ENCODE measurements at regions not wholly inside any gene's neighbourhood (a gene's known extent, or its start where the extent isn't known, plus 50 kb on each side); places are given as distances from the start of the nearest gene placed in this dataset.

DNA sequence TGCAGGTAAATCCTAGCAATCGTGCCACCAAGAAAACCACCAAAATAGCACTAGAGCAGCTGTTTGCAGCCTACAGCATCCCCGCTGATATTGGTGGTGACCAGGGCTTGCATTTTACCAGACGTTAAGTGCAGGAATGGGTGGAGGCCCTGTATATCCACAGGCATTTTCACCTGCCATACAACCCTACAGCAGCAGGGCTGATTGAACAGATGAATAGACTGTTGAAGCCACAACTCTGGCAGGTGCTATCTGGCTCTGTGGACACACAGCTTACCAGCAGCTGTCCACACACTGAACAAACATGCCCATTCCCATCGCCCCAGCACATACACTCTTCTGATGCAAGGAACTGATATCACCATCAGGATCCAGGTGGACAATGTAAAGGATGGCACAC is 154.5 kb upstream of the APC start:
- TF ChIP-seq ZFX (IDR thresholded peaks at IDR 0.05; ENCODE audit: borderline replicate concordance), result no peak
- TF ChIP-seq, protein P1, sequence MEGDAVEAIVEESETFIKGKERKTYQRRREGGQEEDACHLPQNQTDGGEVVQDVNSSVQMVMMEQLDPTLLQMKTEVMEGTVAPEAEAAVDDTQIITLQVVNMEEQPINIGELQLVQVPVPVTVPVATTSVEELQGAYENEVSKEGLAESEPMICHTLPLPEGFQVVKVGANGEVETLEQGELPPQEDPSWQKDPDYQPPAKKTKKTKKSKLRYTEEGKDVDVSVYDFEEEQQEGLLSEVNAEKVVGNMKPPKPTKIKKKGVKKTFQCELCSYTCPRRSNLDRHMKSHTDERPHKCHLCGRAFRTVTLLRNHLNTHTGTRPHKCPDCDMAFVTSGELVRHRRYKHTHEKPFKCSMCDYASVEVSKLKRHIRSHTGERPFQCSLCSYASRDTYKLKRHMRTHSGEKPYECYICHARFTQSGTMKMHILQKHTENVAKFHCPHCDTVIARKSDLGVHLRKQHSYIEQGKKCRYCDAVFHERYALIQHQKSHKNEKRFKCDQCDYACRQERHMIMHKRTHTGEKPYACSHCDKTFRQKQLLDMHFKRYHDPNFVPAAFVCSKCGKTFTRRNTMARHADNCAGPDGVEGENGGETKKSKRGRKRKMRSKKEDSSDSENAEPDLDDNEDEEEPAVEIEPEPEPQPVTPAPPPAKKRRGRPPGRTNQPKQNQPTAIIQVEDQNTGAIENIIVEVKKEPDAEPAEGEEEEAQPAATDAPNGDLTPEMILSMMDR (IDR thresholded peaks at IDR 0.05), result no peak
